Thoracic aorta (tissue), 2 donors: ENCODE measurements at regions not wholly inside any gene's neighbourhood (a gene's known extent, or its start where the extent isn't known, plus 50 kb on each side); places are given as distances from the start of the nearest gene placed in this dataset.

Source experiments
- ATAC-seq: fragments of 150-250 bp; one replicate; pipeline ENCODE4 v1.8.0; 2017; ENCODE audit warnings: low read depth; ENCODE audit not compliant: insufficient number of reproducible peaks, low FRiP score
- DNase-seq: peaks from one replicate; pipeline ENCODE4 v3.0.0-alpha.2; 2020; ENCODE audit warnings: low spot score
- H3K27ac ChIP-seq, 2 donors: fragments of 200-600 bp; sonication (generic); 1 replicate in 1 of 2; 2 replicates in 1 of 2; pipeline ENCODE4 v1.5.1; 2016; ENCODE audit warnings: mild to moderate bottlenecking in 2 of 2, moderate library complexity in 2 of 2
- H3K27me3 ChIP-seq: fragments of 200-600 bp; sonication (generic); replicated peaks from 2 replicates; pipeline ENCODE4 v1.6.0; 2016; ENCODE audit warnings: mild to moderate bottlenecking; ENCODE audit not compliant: insufficient read depth
- H3K36me3 ChIP-seq: fragments of 200-600 bp; sonication (generic); one replicate; pipeline ENCODE4 v1.5.1; 2016
- H3K4me1 ChIP-seq, 2 donors: fragments of 200-600 bp; sonication (generic); 1 replicate in 1 of 2; 2 replicates in 1 of 2; pipeline versions ENCODE4 v1.5.1 to v1.6.0; 2016; ENCODE audit warnings: low read depth in 2 of 2, mild to moderate bottlenecking in 1 of 2; ENCODE audit not compliant: control insufficient read depth in 1 of 2
- H3K4me3 ChIP-seq: fragments of 200-600 bp; sonication (generic); 2 replicates; pipeline ENCODE4 v1.5.1; 2016; ENCODE audit warnings: mild to moderate bottlenecking
- H3K9me3 ChIP-seq: fragments of 200-600 bp; sonication (generic); 2 replicates; pipeline ENCODE4 v1.5.1; 2016
- CTCF ChIP-seq: fragments of 200-600 bp; sonication (generic); IDR thresholded peaks from one replicate; pipeline ENCODE4 v1.5.1; 2019; ENCODE audit warnings: antibody characterized with exemption

- no peak for DNase-seq
- Histone ChIP-seq H3K36me3 (no peaks in the 10 kb centered on the region), H3K27me3 (no peaks in the 10 kb centered on the region), H3K4me3 (no peak overlapping the region), H3K27ac (no peak overlapping the region), H3K4me1 (no peaks in the 10 kb centered on the region), H3K9me3 (no peaks in the 10 kb centered on the region)
- TF ChIP-seq CTCF, result no peak
- no peak for ATAC-seq
Measured at GRCh38 chr15:36265422-36265821, 314.0 kb upstream of the CDIN1 start.

- no peaks in the 10 kb centered on the region for H3K27me3 ChIP-seq
- H3K4me1 ChIP-seq, result no peaks in the 10 kb centered on the region
- no peak for TF ChIP-seq CTCF
- DNase-seq (no peak), ATAC-seq (no peak)
- no peaks in the 10 kb centered on the region for H3K36me3 ChIP-seq
- H3K9me3 ChIP-seq, result no peaks in the 10 kb centered on the region
- no peak overlapping the region for H3K4me3 ChIP-seq
- H3K27ac ChIP-seq, result no peak overlapping the region
Measured at GRCh38 chr15:36271048-36271447, 308.4 kb upstream of the CDIN1 start.

- Histone ChIP-seq H3K27ac (no peak overlapping the region), H3K9me3 (peaks cover 20% of the 10 kb centered on the region), H3K27me3 (no peaks in the 10 kb centered on the region), H3K36me3 (no peaks in the 10 kb centered on the region), H3K4me1 (no peaks in the 10 kb centered on the region), H3K4me3 (no peak overlapping the region)
- ATAC-seq (no peak), DNase-seq (no peak)
- TF ChIP-seq CTCF, result no peak
Measured at GRCh38 chr15:36275656-36276055, 303.8 kb upstream of the CDIN1 start.

GRCh38 chr15:36278219-36278618 is 301.2 kb upstream of the CDIN1 start:
- DNase-seq (no peak), ATAC-seq (no peak)
- Histone ChIP-seq H3K4me1 (no peaks in the 10 kb centered on the region), H3K4me3 (no peak overlapping the region), H3K27me3 (no peaks in the 10 kb centered on the region), H3K9me3 (peaks cover 20% of the 10 kb centered on the region), H3K36me3 (no peaks in the 10 kb centered on the region), H3K27ac (no peak overlapping the region)
- no peak for TF ChIP-seq CTCF

GRCh38 chr15:36282821-36283220 is 296.6 kb upstream of the CDIN1 start:
- H3K4me1 ChIP-seq, result no peaks in the 10 kb centered on the region
- no peak for ATAC-seq

More at GRCh38 chr15:36282821-36283220, 296.6 kb upstream of the CDIN1 start:
- H3K27me3 ChIP-seq, result no peaks in the 10 kb centered on the region
- no peaks in the 10 kb centered on the region for H3K36me3 ChIP-seq
- DNase-seq, result no peak
- H3K4me3 ChIP-seq, result no peak overlapping the region
- no peak for TF ChIP-seq CTCF
- peaks cover 10% of the 10 kb centered on the region for H3K9me3 ChIP-seq
- no peak overlapping the region for H3K27ac ChIP-seq
